HepG2 (cell line): ENCODE measurements at regions not wholly inside any gene's neighbourhood (a gene's known extent, or its start where the extent isn't known, plus 50 kb on each side); places are given as distances from the start of the nearest gene placed in this dataset.

ENCODE experiments used
- BRCA1 ChIP-seq: sonication (generic); formaldehyde crosslinking; IDR thresholded peaks from 2 replicates; pipeline ENCODE4 v1.4.0; 2020; ENCODE audit warnings: missing genetic modification reagents
- EZH2 ChIP-seq: conservative IDR thresholded peaks from 2 replicates; pipeline ENCODE4 v1.6.1; 2012; ENCODE audit warnings: mild to moderate bottlenecking, low read depth, low read length, moderate library complexity
- ZFP1 ChIP-seq: IDR thresholded peaks from 2 replicates; pipeline ENCODE4 v1.6.1; 2016
- ZFP37 ChIP-seq: sonication (generic); formaldehyde crosslinking; IDR thresholded peaks from 2 replicates; pipeline ENCODE4 v1.4.0; 2020; ENCODE audit warnings: missing genetic modification reagents, borderline replicate concordance
- ZKSCAN1 ChIP-seq: fragments of 150-350 bp; IDR thresholded peaks from 2 replicates; pipeline ENCODE4 v1.6.1; 2014; ENCODE audit warnings: low read length
- ZNF274 ChIP-seq: sonication (generic); formaldehyde crosslinking; IDR thresholded peaks from 2 replicates; pipeline ENCODE4 v1.5.1; 2020; ENCODE audit warnings: mild to moderate bottlenecking, missing genetic modification reagents
- ZNF280B ChIP-seq: sonication (generic); formaldehyde crosslinking; IDR thresholded peaks from 2 replicates; pipeline ENCODE4 v1.5.0; 2020; ENCODE audit warnings: missing genetic modification reagents, mild to moderate bottlenecking, borderline replicate concordance
- TF ChIP-seq, protein P1 (sequence below): IDR thresholded peaks from 2 replicates; pipeline ENCODE4 v1.6.1; 2012; ENCODE audit warnings: inconsistent platforms

DNA sequence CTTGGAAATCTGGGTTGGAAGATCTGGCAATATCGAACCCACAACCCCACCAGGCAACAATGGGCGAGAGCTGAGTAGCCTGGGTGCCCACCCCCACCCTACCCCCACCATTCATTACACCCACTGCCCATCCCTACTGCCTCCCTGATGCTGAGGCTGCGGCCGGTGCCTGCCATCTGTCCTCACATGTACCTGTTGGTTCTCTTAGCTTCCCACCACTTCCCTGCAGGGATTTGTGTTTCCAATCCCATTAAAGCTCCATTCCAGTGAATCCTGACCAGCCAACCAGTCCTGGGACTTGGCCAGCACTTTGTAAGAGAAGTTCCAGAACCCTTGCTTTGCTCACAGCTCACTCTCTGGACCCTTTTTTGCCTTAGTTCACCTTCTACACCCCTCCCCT, 163.0 kb upstream of the SH3BP4 start:
- no peak for TF ChIP-seq ZNF274 (CRISPR knock-in tag)
- TF ChIP-seq EZH2: no peak
- TF ChIP-seq ZFP1: no peak
- no peak for TF ChIP-seq BRCA1 (CRISPR knock-in tag)
- no peak for TF ChIP-seq ZNF280B (CRISPR knock-in tag)
- TF ChIP-seq ZKSCAN1: no peak
- TF ChIP-seq, protein P1, sequence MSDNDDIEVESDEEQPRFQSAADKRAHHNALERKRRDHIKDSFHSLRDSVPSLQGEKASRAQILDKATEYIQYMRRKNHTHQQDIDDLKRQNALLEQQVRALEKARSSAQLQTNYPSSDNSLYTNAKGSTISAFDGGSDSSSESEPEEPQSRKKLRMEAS: no peak
- TF ChIP-seq ZFP37: no peak
